ENCODE measurements at regions not wholly inside any gene's neighbourhood (a gene's known extent, or its start where the extent isn't known, plus 50 kb on each side); places are given as distances from the start of the nearest gene placed in this dataset.

GRCh38 chr4:148854203-148854602 is 412.0 kb upstream of the NR3C2 start:
- no peak for TF ChIP-seq MXD4 (CRISPR knock-in tag; IDR thresholded peaks at IDR 0.05)
- TF ChIP-seq CTCF (CRISPR knock-in tag; IDR thresholded peaks at IDR 0.05) = no peak
- no peak for TF ChIP-seq MYC (CRISPR knock-in tag; IDR thresholded peaks at IDR 0.05; ENCODE audit: borderline replicate concordance)
- TF ChIP-seq ATF6 (CRISPR knock-in tag; conservative IDR thresholded peaks at IDR 0.05) = no peak
- TF ChIP-seq ZNF3 (CRISPR knock-in tag; IDR thresholded peaks at IDR 0.05) = no peak
- TF ChIP-seq KMT2A (CRISPR knock-in tag; IDR thresholded peaks at IDR 0.05) = no peak
- no peak for TF ChIP-seq TARDBP (CRISPR knock-in tag; IDR thresholded peaks at IDR 0.05)
- no peak for TF ChIP-seq POLR2A (IDR thresholded peaks at IDR 0.05; ENCODE audit: insufficient read depth in 1 of 2, low read depth in 2 of 2, low read length in 2 of 2)

Measured in HepG2 (cell line).